Adrenal gland (tissue), 9 donors: ENCODE measurements at regions not wholly inside any gene's neighbourhood (a gene's known extent, or its start where the extent isn't known, plus 50 kb on each side); places are given as distances from the start of the nearest gene placed in this dataset.

ENCODE experiments used
- DNase-seq, 7 donors: peaks; one replicate each; pipeline ENCODE4 v3.0.0-alpha.2; 2019 to 2020
- H3K27ac ChIP-seq, 5 donors: fragments of 200-600 bp; sonication (generic) in 4 of 5; 1 replicate in 3 of 5; 2 replicates in 2 of 5; pipeline versions ENCODE4 v1.5.1 to v1.8.0; 2016 to 2020; ENCODE audit warnings: mild to moderate bottlenecking in 1 of 5
- H3K27me3 ChIP-seq: fragments of 200-600 bp; 2 replicates; pipeline ENCODE4 v1.8.0; 2021
- H3K36me3 ChIP-seq, 2 donors: fragments of 200-600 bp; replicated peaks in 1 of 2; 1 replicate in 1 of 2; 2 replicates in 1 of 2; pipeline versions ENCODE4 v1.5.1 to v1.8.0; 2018 to 2022
- H3K4me1 ChIP-seq, 2 donors: fragments of 200-600 bp; replicated peaks in 1 of 2; 1 replicate in 1 of 2; 2 replicates in 1 of 2; pipeline versions ENCODE4 v1.5.1 to v1.8.0; 2018 to 2021
- H3K4me3 ChIP-seq, 4 donors: fragments of 200-600 bp; sonication (generic) in 3 of 4; one replicate each; pipeline ENCODE4 v1.5.1; 2016 to 2018
- H3K9me3 ChIP-seq, 3 donors: fragments of 200-600 bp; sonication (generic) in 1 of 3; replicated peaks in 1 of 3; 1 replicate in 2 of 3; 2 replicates in 1 of 3; pipeline versions ENCODE4 v1.5.1 to v1.8.0; 2016 to 2021
- CTCF ChIP-seq, 6 experiments: fragments of 450-650 bp in 4 of 6; fragments of 200-600 bp in 2 of 6; sonication (generic) in 1 of 6; IDR thresholded peaks; 1 replicate in 5 of 6; 2 replicates in 1 of 6; pipeline versions ENCODE4 v1.5.1 to v1.8.0; 2016 to 2021; ENCODE audit warnings: antibody characterized with exemption in 6 of 6, mild to moderate bottlenecking in 2 of 6, moderate library complexity in 1 of 6
- POLR2A ChIP-seq, 2 donors: fragments of 450-650 bp; IDR thresholded peaks; one replicate each; pipeline ENCODE4 v1.6.1; 2017; ENCODE audit warnings: antibody characterized with exemption in 2 of 2, mild to moderate bottlenecking in 2 of 2, moderate library complexity in 1 of 2
- WGBS, 4 donors: extraction: QIAGEN DNeasy Blood & Tissue Kit in 2 of 4; methylation state at CpG; one replicate each; pipeline versions ENCODE4 v1.1.5 to v1.1.7; 2013 to 2017; 5-methylcytosine and 5-hydroxymethylcytosine counted together
- intact Hi-C, 2 donors: fragments of 100-400 bp; cut with DNase I; formaldehyde crosslinking; loops; one replicate each; pipeline versions ENCODE4 v1.14.1 to v1.15.0; 2022 to 2023
- donor health status: healthy with polysubstance abuse.
- donor health status: Bipolar disorder and iron deficiency.
- donor health status: DM: yes; HTN: yes; CAD: no.
- donor health status: DM: no; HTN: no; CAD: no.
- donor health status: DM: no; HTN: no; CAD: no.

- Histone ChIP-seq H3K27ac (no peak overlapping the region), H3K36me3 (no peaks in the 10 kb centered on the region), H3K9me3 (no peaks in the 10 kb centered on the region), H3K27me3 (no peaks in the 10 kb centered on the region), H3K4me3 (no peak overlapping the region), H3K4me1 (no peaks in the 10 kb centered on the region)
- DNase-seq: no peak
- WGBS, 4 donors: 92 to 96% (median 95%) methylated on average over 9 of the region's 9 CpGs
- intact Hi-C loops: no loop called here
- no peak for TF ChIP-seq CTCF (IDR thresholded peaks at IDR 0.05)
- TF ChIP-seq POLR2A (IDR thresholded peaks at IDR 0.05): no peak
These were observed 1106.0 kb downstream of the BCL11B start for GRCh38 chr14:98165976-98166375.

GRCh38 chr14:98167275-98167674 lies 1104.7 kb downstream of the BCL11B start:
- no peaks in the 10 kb centered on the region for H3K27me3 ChIP-seq
- no peaks in the 10 kb centered on the region for H3K9me3 ChIP-seq
- no peak overlapping the region for H3K27ac ChIP-seq
- 74 to 84% (median 81%) methylated on average over 10 of the region's 10 CpGs for WGBS, 4 donors
- H3K4me3 ChIP-seq: no peak overlapping the region
- H3K4me1 ChIP-seq: no peaks in the 10 kb centered on the region
- intact Hi-C loops: no loop called here
- no peak for TF ChIP-seq POLR2A (IDR thresholded peaks at IDR 0.05)
- TF ChIP-seq CTCF (IDR thresholded peaks at IDR 0.05): no peak
- no peaks in the 10 kb centered on the region for H3K36me3 ChIP-seq
- no peak for DNase-seq

- TF ChIP-seq POLR2A (IDR thresholded peaks at IDR 0.05): no peak
- no peak for TF ChIP-seq CTCF (IDR thresholded peaks at IDR 0.05)
- Histone ChIP-seq H3K27me3 (no peaks in the 10 kb centered on the region), H3K9me3 (no peaks in the 10 kb centered on the region), H3K36me3 (no peaks in the 10 kb centered on the region), H3K4me1 (no peaks in the 10 kb centered on the region), H3K27ac (no peak overlapping the region), H3K4me3 (no peak overlapping the region)
- no peak for DNase-seq
- 81 to 93% (median 86%) methylated on average over 15 of the region's 15 CpGs for WGBS, 4 donors
- intact Hi-C loops: no loop called here
These were observed 1104.3 kb downstream of the BCL11B start for GRCh38 chr14:98167705-98168104.

GRCh38 chr14:98168211-98168985 lies 1103.6 kb downstream of the BCL11B start:
- DNase-seq: no peak
- Histone ChIP-seq H3K9me3 (no peaks in the 10 kb centered on the region), H3K4me3 (no peak overlapping the region), H3K27ac (no peak overlapping the region), H3K36me3 (no peaks in the 10 kb centered on the region), H3K4me1 (no peaks in the 10 kb centered on the region), H3K27me3 (no peaks in the 10 kb centered on the region)
- TF ChIP-seq CTCF (IDR thresholded peaks at IDR 0.05): no peak
- no peak for TF ChIP-seq POLR2A (IDR thresholded peaks at IDR 0.05)
- 63 to 80% (median 77%) methylated on average over 5 of the region's 5 CpGs for WGBS, 4 donors
- intact Hi-C loops: no loop called here
